ENCODE measurements at regions not wholly inside any gene's neighbourhood (a gene's known extent, or its start where the extent isn't known, plus 50 kb on each side); places are given as distances from the start of the nearest gene placed in this dataset.

DNA sequence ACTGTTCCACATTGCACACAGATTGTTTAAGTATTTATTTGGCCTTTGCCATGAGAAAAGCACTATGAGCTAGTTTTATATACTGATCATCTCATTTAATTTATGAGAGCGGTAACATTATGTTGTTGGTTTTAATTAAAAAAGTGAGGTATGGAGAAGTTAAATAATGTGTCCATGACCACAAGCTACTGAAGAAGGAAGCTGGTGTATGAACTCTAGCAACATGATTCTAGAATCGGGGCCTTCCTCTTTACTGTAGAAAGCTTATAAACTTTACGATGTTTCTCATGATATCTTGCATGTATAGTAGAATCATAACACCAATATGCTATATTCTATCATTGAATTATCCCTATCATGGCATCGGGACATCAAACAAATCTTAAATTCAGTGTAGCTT lies 52.9 kb upstream of the CDH18 start:
- no peak for TF ChIP-seq CEBPB (IDR thresholded peaks at IDR 0.05)
- TF ChIP-seq TAF1 (IDR thresholded peaks at IDR 0.05; ENCODE audit: low read depth) = no peak
- TF ChIP-seq MAX (IDR thresholded peaks at IDR 0.05) = no peak
- TF ChIP-seq YY1 (IDR thresholded peaks at IDR 0.05; ENCODE audit: low read depth) = no peak
- TF ChIP-seq ZBTB7A (IDR thresholded peaks at IDR 0.05; ENCODE audit: low read depth) = no peak
- no peak for TF ChIP-seq TCF12 (IDR thresholded peaks at IDR 0.05; ENCODE audit: low read depth)
- TF ChIP-seq USF1 (IDR thresholded peaks at IDR 0.05) = no peak
- TF ChIP-seq NFIC (IDR thresholded peaks at IDR 0.05) = no peak
- TF ChIP-seq CREB1 (IDR thresholded peaks at IDR 0.05; ENCODE audit: low read depth) = no peak
- TF ChIP-seq EP300 (IDR thresholded peaks at IDR 0.05; ENCODE audit: borderline replicate concordance) = no peak
- TF ChIP-seq, protein P1, sequence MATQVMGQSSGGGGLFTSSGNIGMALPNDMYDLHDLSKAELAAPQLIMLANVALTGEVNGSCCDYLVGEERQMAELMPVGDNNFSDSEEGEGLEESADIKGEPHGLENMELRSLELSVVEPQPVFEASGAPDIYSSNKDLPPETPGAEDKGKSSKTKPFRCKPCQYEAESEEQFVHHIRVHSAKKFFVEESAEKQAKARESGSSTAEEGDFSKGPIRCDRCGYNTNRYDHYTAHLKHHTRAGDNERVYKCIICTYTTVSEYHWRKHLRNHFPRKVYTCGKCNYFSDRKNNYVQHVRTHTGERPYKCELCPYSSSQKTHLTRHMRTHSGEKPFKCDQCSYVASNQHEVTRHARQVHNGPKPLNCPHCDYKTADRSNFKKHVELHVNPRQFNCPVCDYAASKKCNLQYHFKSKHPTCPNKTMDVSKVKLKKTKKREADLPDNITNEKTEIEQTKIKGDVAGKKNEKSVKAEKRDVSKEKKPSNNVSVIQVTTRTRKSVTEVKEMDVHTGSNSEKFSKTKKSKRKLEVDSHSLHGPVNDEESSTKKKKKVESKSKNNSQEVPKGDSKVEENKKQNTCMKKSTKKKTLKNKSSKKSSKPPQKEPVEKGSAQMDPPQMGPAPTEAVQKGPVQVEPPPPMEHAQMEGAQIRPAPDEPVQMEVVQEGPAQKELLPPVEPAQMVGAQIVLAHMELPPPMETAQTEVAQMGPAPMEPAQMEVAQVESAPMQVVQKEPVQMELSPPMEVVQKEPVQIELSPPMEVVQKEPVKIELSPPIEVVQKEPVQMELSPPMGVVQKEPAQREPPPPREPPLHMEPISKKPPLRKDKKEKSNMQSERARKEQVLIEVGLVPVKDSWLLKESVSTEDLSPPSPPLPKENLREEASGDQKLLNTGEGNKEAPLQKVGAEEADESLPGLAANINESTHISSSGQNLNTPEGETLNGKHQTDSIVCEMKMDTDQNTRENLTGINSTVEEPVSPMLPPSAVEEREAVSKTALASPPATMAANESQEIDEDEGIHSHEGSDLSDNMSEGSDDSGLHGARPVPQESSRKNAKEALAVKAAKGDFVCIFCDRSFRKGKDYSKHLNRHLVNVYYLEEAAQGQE (IDR thresholded peaks at IDR 0.05; ENCODE audit: low read depth) = no peak
- TF ChIP-seq EGR1 (IDR thresholded peaks at IDR 0.05) = no peak
- no peak for TF ChIP-seq FOXM1 (IDR thresholded peaks at IDR 0.05; ENCODE audit: borderline replicate concordance, low read depth)

All from Ishikawa (cell line).